ENCODE measurements at regions not wholly inside any gene's neighbourhood (a gene's known extent, or its start where the extent isn't known, plus 50 kb on each side); places are given as distances from the start of the nearest gene placed in this dataset.
A peak's percentile ranks its signal among the peaks of the same experiment; 100 is the strongest.
"Not testable (repeated sequence)": the region's sequence is repeated elsewhere in the genome, so short reads cannot be mapped to it uniquely, and the experiment has no call there.

- intact Hi-C loops (cut with DNase I) = no loop called here
- DNase-seq (no peak), ATAC-seq (no peak)
Observed at GRCh38 chr13:39926345-39926744, 270.9 kb downstream of the COG6 start.

GRCh38 chr13:39928261-39928660 is 272.8 kb downstream of the COG6 start:
- ATAC-seq (no peak), DNase-seq (no peak)
- intact Hi-C loops (cut with DNase I) = no loop called here

- intact Hi-C loops (cut with DNase I) = no loop called here
- ATAC-seq = no peak
Observed at GRCh38 chr13:39929583-39929982, 274.1 kb downstream of the COG6 start.

GRCh38 chr13:39930060-39930459 is 274.6 kb downstream of the COG6 start:
- ATAC-seq (no peak), DNase-seq (no peak)
- intact Hi-C loops (cut with DNase I) = no loop called here

More at GRCh38 chr13:39929583-39929982, 274.1 kb downstream of the COG6 start:
- DNase-seq = no peak

- intact Hi-C loops (cut with DNase I) = no loop called here
- DNase-seq (no peak), ATAC-seq (no peak)
Observed at GRCh38 chr13:39930544-39931444, 275.3 kb downstream of the COG6 start.

- intact Hi-C loops (cut with DNase I) = no loop called here
Observed at GRCh38 chr13:39931505-39931904, 276.0 kb downstream of the COG6 start.

GRCh38 chr13:39932514-39932913 is 277.1 kb downstream of the COG6 start:
- DNase-seq; ATAC-seq; intact Hi-C loops (cut with DNase I): not testable (repeated sequence)

More at GRCh38 chr13:39931505-39931904, 276.0 kb downstream of the COG6 start:
- ATAC-seq (no peak), DNase-seq (no peak)

- no peak for ATAC-seq
- intact Hi-C loops (cut with DNase I) = no loop called here
Observed at GRCh38 chr13:39935155-39935554, 279.7 kb downstream of the COG6 start.

GRCh38 chr13:39938596-39938995 is 283.1 kb downstream of the COG6 start:
- intact Hi-C loops (cut with DNase I) = no loop called here
- DNase-seq (no peak), ATAC-seq (no peak)

More at GRCh38 chr13:39935155-39935554, 279.7 kb downstream of the COG6 start:
- no peak for DNase-seq

- ATAC-seq = no peak
- intact Hi-C loops (cut with DNase I) = no loop called here
- no peak for DNase-seq
Observed at GRCh38 chr13:39941236-39941635, 285.8 kb downstream of the COG6 start.

GRCh38 chr13:39941911-39942551 is 286.6 kb downstream of the COG6 start:
- DNase-seq = no peak
- intact Hi-C loops (cut with DNase I) = no loop called here
- peak in 1 of 2 donors; percentile 25 for ATAC-seq

- ATAC-seq = peak; percentile 87 to 94
- peak; percentile 76 for DNase-seq
- intact Hi-C loops (cut with DNase I) = no loop called here
Observed at GRCh38 chr13:39942552-39943273, 287.3 kb downstream of the COG6 start.

GRCh38 chr13:39943711-39944110 is 288.2 kb downstream of the COG6 start:
- DNase-seq (no peak), ATAC-seq (no peak)
- intact Hi-C loops (cut with DNase I) = no loop called here

- DNase-seq = no peak
- intact Hi-C loops (cut with DNase I) = loop anchor here in 1 of 2 donors (5.0 kb wide), 1 partner anchor 737 kb away; no protein-coding TSS in a partner anchor
Observed at GRCh38 chr13:39945226-39945625, 289.8 kb downstream of the COG6 start.

GRCh38 chr13:39946769-39947168 is 291.3 kb downstream of the COG6 start:
- ATAC-seq (no peak), DNase-seq (no peak)
- intact Hi-C loops (cut with DNase I) = loop anchor here in 1 of 2 donors (5.0 kb wide), 1 partner anchor 736 kb away; no protein-coding TSS in a partner anchor

More at GRCh38 chr13:39945226-39945625, 289.8 kb downstream of the COG6 start:
- ATAC-seq = peak in 1 of 2 donors; percentile 42

GRCh38 chr13:39951301-39951700 is 295.8 kb downstream of the COG6 start:
- no peak for ATAC-seq
- DNase-seq = no peak
- intact Hi-C loops (cut with DNase I) = no loop called here

GRCh38 chr13:39952249-39953233 is 297.1 kb downstream of the COG6 start:
- ATAC-seq = peak in 1 of 2 donors; percentile 32
- intact Hi-C loops (cut with DNase I) = no loop called here
- no peak for DNase-seq

- ATAC-seq = no peak
- intact Hi-C loops (cut with DNase I) = no loop called here
- no peak for DNase-seq
Observed at GRCh38 chr13:39954476-39954875, 299.0 kb downstream of the COG6 start.

All from left cardiac atrium (tissue), 4 donors.